OCI-LY7 (cell line): ENCODE measurements at regions not wholly inside any gene's neighbourhood (a gene's known extent, or its start where the extent isn't known, plus 50 kb on each side); places are given as distances from the start of the nearest gene placed in this dataset.

ENCODE experiments used
- CTCF ChIP-seq: fragments of 200-600 bp; sonication (generic); conservative IDR thresholded peaks from 2 replicates; pipeline ENCODE4 v1.5.1; 2014; ENCODE audit warnings: mild to moderate bottlenecking, antibody characterized with exemption, low read length, moderate library complexity, mixed read lengths
- EZH2phosphoT487 ChIP-seq: fragments of 200-600 bp; sonication (generic); IDR thresholded peaks from 2 replicates; pipeline ENCODE4 v1.6.1; 2018; ENCODE audit warnings: low read depth, borderline replicate concordance, mild to moderate bottlenecking, mixed run types, antibody characterized with exemption, low read length, moderate library complexity, mixed read lengths

- TF ChIP-seq CTCF (no peak), EZH2phosphoT487 (no peak)
Measured at GRCh38 chr11:29405305-29405704, 611.5 kb downstream of the KCNA4 start.
